ENCODE measurements at regions not wholly inside any gene's neighbourhood (a gene's known extent, or its start where the extent isn't known, plus 50 kb on each side); places are given as distances from the start of the nearest gene placed in this dataset.
"Not testable (repeated sequence)": the region's sequence is repeated elsewhere in the genome, so short reads cannot be mapped to it uniquely, and the experiment has no call there.

DNA sequence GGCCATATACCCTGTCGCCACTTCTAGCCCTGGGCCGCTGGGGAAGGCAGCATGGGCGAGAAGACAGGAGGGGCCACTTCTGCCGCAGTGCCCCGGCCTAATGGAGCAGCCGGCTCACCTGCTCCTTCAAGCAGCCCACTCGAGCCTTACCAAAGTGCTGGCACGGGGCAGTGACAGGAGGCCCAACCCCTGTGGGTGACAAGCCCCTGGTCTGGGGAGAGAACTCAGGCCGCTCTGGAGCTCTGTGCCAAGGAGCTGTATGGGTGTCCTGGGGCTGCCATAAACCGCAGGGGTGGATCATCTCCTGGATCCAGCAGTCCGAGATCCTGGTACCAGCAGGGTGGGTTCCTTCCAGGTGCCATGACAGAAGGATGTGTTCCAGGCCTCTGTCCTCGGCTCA is 3029.0 kb upstream of the TEKT4 start:
- DNase-seq; H3K4me1 ChIP-seq (ENCODE audit: insufficient read depth, low read length); H3K9me3 ChIP-seq (ENCODE audit: control insufficient read depth in 1 of 2, low read length in 2 of 2); intact Hi-C loops (cut with micrococcal nuclease); H3K4me3 Mint-ChIP-seq; H3K27ac ChIP-seq (ENCODE audit: low read depth, low read length); H3K27ac Mint-ChIP-seq; H3K27me3 Mint-ChIP-seq; H3K36me3 Mint-ChIP-seq; H3K27me3 ChIP-seq (ENCODE audit: insufficient read depth, low read length); H3K36me3 ChIP-seq (ENCODE audit: insufficient read depth, low read length); CTCF ChIA-PET (ENCODE audit: partially characterized antibody); H3K4me3 ChIP-seq (ENCODE audit: low read length in 2 of 2); POLR2A ChIA-PET (ENCODE audit: partially characterized antibody); H3K4me1 Mint-ChIP-seq: not testable (repeated sequence)
- H3K9me3 Mint-ChIP-seq: peaks cover 0 to 22% (median 5%) of the 10 kb centered on the region in 8 donors

DNA sequence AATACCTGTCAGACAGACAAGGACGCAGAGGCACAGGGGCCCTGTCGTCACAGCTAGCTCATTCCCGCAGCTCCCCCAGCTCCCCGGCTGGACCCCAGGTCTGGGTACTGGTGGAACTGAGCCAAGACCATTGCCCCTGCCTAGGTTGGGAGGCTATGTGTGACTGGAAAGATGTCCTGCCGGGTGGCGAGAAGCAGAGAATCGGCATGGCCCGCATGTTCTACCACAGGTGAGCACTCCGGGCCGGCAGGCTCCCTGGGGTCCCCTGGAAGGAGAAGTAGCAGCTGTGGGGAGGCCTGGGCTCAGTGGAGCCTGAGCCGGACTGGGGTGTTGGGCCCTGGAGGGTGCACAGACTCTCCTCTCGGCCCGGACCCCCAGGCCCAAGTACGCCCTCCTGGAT is 3028.3 kb upstream of the TEKT4 start:
- H3K4me1 Mint-ChIP-seq; H3K36me3 Mint-ChIP-seq; H3K36me3 ChIP-seq (ENCODE audit: insufficient read depth, low read length); H3K27me3 ChIP-seq (ENCODE audit: insufficient read depth, low read length); H3K9me3 ChIP-seq (ENCODE audit: control insufficient read depth in 1 of 2, low read length in 2 of 2); H3K4me3 ChIP-seq (ENCODE audit: low read length in 2 of 2); H3K27me3 Mint-ChIP-seq; POLR2A ChIA-PET (ENCODE audit: partially characterized antibody); H3K4me3 Mint-ChIP-seq; H3K27ac ChIP-seq (ENCODE audit: low read depth, low read length); H3K4me1 ChIP-seq (ENCODE audit: insufficient read depth, low read length); CTCF ChIA-PET (ENCODE audit: partially characterized antibody); DNase-seq; H3K27ac Mint-ChIP-seq; intact Hi-C loops (cut with micrococcal nuclease): not testable (repeated sequence)
- H3K9me3 Mint-ChIP-seq: peaks cover 0 to 22% (median 7%) of the 10 kb centered on the region in 8 donors

DNA sequence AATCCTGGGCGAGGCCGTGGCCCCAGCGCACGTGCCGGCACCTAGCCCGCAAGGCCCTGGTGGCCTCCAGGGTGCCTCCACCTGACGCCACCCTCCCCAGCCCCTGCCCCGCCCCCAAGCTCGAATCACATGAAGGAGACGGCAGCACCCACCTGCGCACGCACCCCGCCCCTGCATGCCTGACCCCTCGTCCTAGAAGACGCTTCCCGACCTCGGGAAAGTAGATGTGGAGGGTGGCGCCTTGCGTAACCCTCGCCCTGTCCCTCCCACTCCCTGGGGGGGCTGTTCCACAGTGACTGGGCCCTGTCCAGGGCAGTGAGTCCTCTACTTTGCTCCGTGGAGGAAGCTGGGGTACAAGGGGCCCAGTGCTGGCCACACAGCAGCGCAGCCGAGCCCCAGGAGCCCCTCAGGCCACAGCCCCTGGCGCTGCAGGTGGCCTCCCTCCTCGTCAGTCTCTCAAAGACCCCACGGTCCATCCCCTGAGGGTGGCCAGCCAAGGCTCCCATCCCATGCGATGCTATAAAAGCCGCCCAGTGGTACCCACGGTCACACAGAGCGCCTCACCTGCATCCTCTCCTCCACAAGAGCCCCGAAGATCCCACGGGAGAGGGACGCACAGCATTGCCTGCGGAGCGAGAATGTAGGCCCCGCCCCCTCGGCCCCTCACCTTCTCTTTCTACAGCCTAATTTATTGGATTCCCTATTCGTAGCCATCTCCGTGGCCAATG is 3027.3 kb upstream of the TEKT4 start:
- H3K4me1 ChIP-seq (ENCODE audit: insufficient read depth, low read length); H3K9me3 ChIP-seq (ENCODE audit: control insufficient read depth in 1 of 2, low read length in 2 of 2); POLR2A ChIA-PET (ENCODE audit: partially characterized antibody); H3K4me3 Mint-ChIP-seq; intact Hi-C loops (cut with micrococcal nuclease); CTCF ChIA-PET (ENCODE audit: partially characterized antibody); H3K27ac ChIP-seq (ENCODE audit: low read depth, low read length); H3K27ac Mint-ChIP-seq; H3K4me3 ChIP-seq (ENCODE audit: low read length in 2 of 2); H3K36me3 Mint-ChIP-seq; H3K36me3 ChIP-seq (ENCODE audit: insufficient read depth, low read length); H3K4me1 Mint-ChIP-seq; H3K27me3 ChIP-seq (ENCODE audit: insufficient read depth, low read length); DNase-seq; H3K27me3 Mint-ChIP-seq: not testable (repeated sequence)
- peaks cover 0 to 22% (median 7%) of the 10 kb centered on the region in 8 donors for H3K9me3 Mint-ChIP-seq

DNA sequence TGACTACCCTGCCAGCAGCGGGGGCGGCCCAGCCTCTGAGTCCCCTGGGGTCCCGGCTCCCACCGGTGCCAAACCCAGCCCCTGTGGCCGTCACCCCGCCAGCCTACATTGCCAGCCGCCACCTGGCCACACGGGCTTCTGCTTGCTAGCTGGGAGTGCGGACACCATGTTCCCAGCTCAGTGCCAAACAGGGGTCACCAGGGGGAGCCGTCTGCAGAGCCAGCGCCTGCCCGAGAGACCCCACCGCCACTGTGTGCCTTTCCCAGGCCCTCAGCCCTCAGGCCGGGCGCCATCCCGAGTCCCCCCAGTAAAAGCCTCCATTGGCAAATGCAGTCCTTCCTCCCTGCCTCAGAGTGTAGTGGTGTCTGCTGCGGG is 3026.8 kb upstream of the TEKT4 start:
- DNase-seq; H3K36me3 Mint-ChIP-seq; H3K27ac Mint-ChIP-seq; H3K27me3 Mint-ChIP-seq; CTCF ChIA-PET (ENCODE audit: partially characterized antibody); H3K9me3 ChIP-seq (ENCODE audit: control insufficient read depth in 1 of 2, low read length in 2 of 2); H3K4me1 Mint-ChIP-seq; intact Hi-C loops (cut with micrococcal nuclease); H3K4me1 ChIP-seq (ENCODE audit: insufficient read depth, low read length); H3K4me3 ChIP-seq (ENCODE audit: low read length in 2 of 2); H3K27ac ChIP-seq (ENCODE audit: low read depth, low read length); POLR2A ChIA-PET (ENCODE audit: partially characterized antibody); H3K27me3 ChIP-seq (ENCODE audit: insufficient read depth, low read length); H3K36me3 ChIP-seq (ENCODE audit: insufficient read depth, low read length); H3K4me3 Mint-ChIP-seq: not testable (repeated sequence)
- peaks cover 0 to 27% (median 7%) of the 10 kb centered on the region in 8 donors for H3K9me3 Mint-ChIP-seq

DNA sequence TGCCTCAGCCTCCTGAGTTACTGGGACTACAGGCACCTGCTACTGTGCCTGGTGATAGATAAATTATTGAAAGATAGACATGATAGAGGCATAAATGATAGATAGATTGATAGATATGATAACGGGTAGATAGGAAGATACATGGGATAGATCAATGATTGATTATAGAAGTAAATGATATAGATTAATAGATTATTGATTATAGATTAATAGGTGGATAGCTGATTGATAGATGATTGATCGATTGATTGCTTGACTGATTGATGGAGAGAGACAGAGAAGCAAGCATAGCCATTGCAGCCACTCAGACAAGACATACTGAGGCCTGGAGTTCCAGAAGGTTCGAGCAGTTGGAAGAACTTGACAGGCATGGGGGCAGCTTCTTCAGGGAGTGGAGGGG is 3024.8 kb upstream of the TEKT4 start:
- H3K4me3 Mint-ChIP-seq; intact Hi-C loops (cut with micrococcal nuclease); CTCF ChIA-PET (ENCODE audit: partially characterized antibody); H3K27ac ChIP-seq (ENCODE audit: low read depth, low read length); H3K27ac Mint-ChIP-seq; H3K4me3 ChIP-seq (ENCODE audit: low read length in 2 of 2); H3K36me3 ChIP-seq (ENCODE audit: insufficient read depth, low read length); DNase-seq; H3K27me3 ChIP-seq (ENCODE audit: insufficient read depth, low read length); H3K27me3 Mint-ChIP-seq; H3K4me1 Mint-ChIP-seq; H3K36me3 Mint-ChIP-seq; POLR2A ChIA-PET (ENCODE audit: partially characterized antibody); H3K9me3 ChIP-seq (ENCODE audit: control insufficient read depth in 1 of 2, low read length in 2 of 2); H3K4me1 ChIP-seq (ENCODE audit: insufficient read depth, low read length): not testable (repeated sequence)
- peaks cover 0 to 27% (median 11%) of the 10 kb centered on the region in 8 donors for H3K9me3 Mint-ChIP-seq

DNA sequence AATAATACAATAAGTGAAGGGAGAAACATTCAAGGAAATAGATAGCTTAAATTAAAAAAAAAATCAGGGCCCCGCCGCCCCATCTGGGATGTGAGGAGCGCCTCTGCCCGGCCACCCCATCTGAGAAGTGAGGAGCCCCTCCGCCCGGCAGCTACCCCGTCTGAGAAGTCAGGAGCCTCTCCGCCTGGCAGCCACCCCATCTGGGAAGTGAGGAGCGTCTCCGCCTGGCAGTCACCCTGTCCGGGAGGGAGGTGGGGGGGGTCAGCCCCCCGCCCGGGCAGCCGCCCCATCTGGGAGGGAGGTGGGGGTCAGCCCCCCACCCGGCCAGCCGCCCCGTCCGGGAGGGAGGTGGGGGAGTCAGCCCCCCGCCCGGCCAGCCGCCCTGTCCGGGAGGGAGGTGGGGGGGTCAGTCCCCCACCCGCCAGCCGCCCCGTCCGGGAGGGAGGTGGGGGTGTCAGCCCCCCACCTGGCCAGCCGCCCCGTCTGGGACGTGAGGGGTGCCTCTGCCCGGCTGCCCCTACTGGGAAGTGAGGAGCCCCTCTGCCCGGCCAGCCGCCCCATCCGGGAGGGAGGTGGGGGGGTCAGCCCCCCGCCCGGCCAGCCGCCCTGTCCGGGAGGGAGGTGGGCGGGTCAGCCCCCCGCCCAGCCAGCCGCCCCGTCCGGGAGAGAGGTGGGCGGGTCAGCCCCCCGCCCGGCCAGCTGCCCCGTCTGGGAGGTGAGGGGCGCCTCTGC is 3019.4 kb upstream of the TEKT4 start:
- H3K27ac Mint-ChIP-seq; intact Hi-C loops (cut with micrococcal nuclease): not testable (repeated sequence)
- peaks cover 0 to 23% (median 14%) of the 10 kb centered on the region in 8 donors for H3K9me3 Mint-ChIP-seq

DNA sequence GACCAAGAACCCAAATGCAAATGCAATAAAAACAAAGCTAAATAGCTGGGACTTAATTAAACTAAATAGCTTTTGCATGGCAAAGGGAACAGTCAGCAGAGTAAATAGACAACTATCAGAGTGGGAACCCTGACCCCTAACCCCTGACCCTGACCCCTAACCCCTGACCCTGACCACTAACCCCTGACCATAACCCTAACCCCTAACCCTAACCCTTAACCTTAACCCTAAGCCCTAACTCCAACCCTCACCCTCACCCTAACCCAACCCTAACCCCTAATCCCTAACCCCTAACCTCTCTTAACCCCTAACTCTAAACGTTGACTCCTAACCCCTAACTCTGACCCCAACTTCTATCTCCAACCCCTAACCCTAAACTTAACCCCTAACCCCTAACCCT is 3014.3 kb upstream of the TEKT4 start:
- H3K36me3 ChIP-seq (ENCODE audit: insufficient read depth, low read length); CTCF ChIA-PET (ENCODE audit: partially characterized antibody); H3K27me3 ChIP-seq (ENCODE audit: insufficient read depth, low read length); H3K36me3 Mint-ChIP-seq; intact Hi-C loops (cut with micrococcal nuclease); H3K27ac Mint-ChIP-seq; H3K4me3 ChIP-seq (ENCODE audit: low read length in 2 of 2); H3K4me3 Mint-ChIP-seq; H3K4me1 Mint-ChIP-seq; H3K27ac ChIP-seq (ENCODE audit: low read depth, low read length); H3K9me3 ChIP-seq (ENCODE audit: control insufficient read depth in 1 of 2, low read length in 2 of 2); DNase-seq; H3K4me1 ChIP-seq (ENCODE audit: insufficient read depth, low read length); POLR2A ChIA-PET (ENCODE audit: partially characterized antibody); H3K27me3 Mint-ChIP-seq: not testable (repeated sequence)
- peaks cover 0 to 14% (median 7%) of the 10 kb centered on the region in 8 donors for H3K9me3 Mint-ChIP-seq

More for the DNA sequence above, 3019.4 kb upstream of the TEKT4 start:
- CTCF ChIA-PET (ENCODE audit: partially characterized antibody); H3K27me3 ChIP-seq (ENCODE audit: insufficient read depth, low read length); H3K36me3 ChIP-seq (ENCODE audit: insufficient read depth, low read length); H3K4me3 Mint-ChIP-seq; DNase-seq; H3K4me1 Mint-ChIP-seq; H3K4me3 ChIP-seq (ENCODE audit: low read length in 2 of 2); H3K4me1 ChIP-seq (ENCODE audit: insufficient read depth, low read length); H3K9me3 ChIP-seq (ENCODE audit: control insufficient read depth in 1 of 2, low read length in 2 of 2); H3K27me3 Mint-ChIP-seq; H3K27ac ChIP-seq (ENCODE audit: low read depth, low read length); H3K36me3 Mint-ChIP-seq; POLR2A ChIA-PET (ENCODE audit: partially characterized antibody): not testable (repeated sequence)
